GM12892 (cell line): ENCODE measurements at regions not wholly inside any gene's neighbourhood (a gene's known extent, or its start where the extent isn't known, plus 50 kb on each side); places are given as distances from the start of the nearest gene placed in this dataset.

ENCODE experiments used
- DNase-seq: peaks from one replicate; pipeline ENCODE4 v3.0.0; 2011; ENCODE audit not compliant: insufficient read length
- FAIRE-seq: peaks from 2 replicates; lab custom pipeline; 2011; peaks lifted over from hg19 to GRCh38; lab: Jason Lieb, UNC
- POLR2A ChIP-seq: IDR thresholded peaks from 2 replicates; pipeline ENCODE4 v1.6.1; 2011; ENCODE audit warnings: low read depth, low read length, control low read depth
- POLR2AphosphoS5 ChIP-seq: IDR thresholded peaks from 2 replicates; pipeline ENCODE4 v1.6.1; 2011; ENCODE audit warnings: low read depth, low read length, control low read depth
- TAF1 ChIP-seq: IDR thresholded peaks from 2 replicates; pipeline ENCODE4 v1.6.1; 2011; ENCODE audit warnings: low read depth, mild to moderate bottlenecking, control low read depth, low read length, borderline replicate concordance

- DNase-seq (no peak), FAIRE-seq (no peak)
- no peak for TF ChIP-seq POLR2AphosphoS5
- no peak for TF ChIP-seq POLR2A
- TF ChIP-seq TAF1 = no peak
Observed at GRCh38 chr14:38855513-38855912, 247.5 kb downstream of the SEC23A start.

DNA sequence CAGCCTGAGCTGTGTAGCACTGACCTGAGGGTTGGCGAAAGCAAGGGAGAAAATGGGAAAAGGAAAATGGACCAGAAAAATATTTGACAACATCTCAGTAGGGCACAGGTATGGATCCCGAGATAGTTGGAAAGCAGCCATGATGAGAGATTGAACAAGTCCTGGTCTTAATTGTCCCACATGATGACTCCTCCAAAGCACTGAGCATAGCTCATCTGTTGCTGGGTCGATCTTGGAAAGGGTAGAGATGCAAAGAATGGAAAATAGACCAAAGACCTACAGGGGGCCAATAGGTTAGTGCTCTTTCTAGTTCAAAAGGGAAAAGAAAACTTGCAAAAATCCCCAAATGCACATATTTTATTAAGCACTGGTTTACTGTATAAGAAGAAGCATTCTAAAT lies 251.9 kb downstream of the SEC23A start:
- DNase-seq (no peak), FAIRE-seq (no peak)
- TF ChIP-seq TAF1 (no peak), POLR2A (no peak), POLR2AphosphoS5 (no peak)

DNA sequence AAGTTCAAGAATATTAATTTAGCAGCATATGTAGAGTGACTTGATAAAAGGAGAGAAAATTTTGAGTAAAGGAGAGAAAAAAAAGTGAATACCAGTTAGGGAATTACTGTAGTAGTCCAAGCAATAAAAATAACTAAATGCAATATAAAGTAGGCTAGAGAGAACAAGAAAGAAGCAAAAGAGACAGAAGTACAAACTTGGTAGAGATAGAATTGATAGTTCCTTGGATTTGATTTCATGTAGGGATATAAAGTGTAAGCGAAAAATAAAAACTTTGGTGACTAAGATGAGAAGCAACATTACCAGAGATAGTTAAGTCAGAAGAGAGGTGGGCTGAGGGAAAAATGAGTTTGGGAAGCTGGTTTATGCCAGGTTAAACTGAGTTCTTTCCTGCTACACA lies 252.4 kb downstream of the SEC23A start:
- no peak for TF ChIP-seq TAF1
- DNase-seq = no peak
- no peak for FAIRE-seq

GRCh38 chr14:38848243-38848935 lies 254.6 kb downstream of the SEC23A start:
- TF ChIP-seq POLR2A = no peak
- no peak for TF ChIP-seq POLR2AphosphoS5
- TF ChIP-seq TAF1 = no peak
- DNase-seq (no peak), FAIRE-seq (no peak)

DNA sequence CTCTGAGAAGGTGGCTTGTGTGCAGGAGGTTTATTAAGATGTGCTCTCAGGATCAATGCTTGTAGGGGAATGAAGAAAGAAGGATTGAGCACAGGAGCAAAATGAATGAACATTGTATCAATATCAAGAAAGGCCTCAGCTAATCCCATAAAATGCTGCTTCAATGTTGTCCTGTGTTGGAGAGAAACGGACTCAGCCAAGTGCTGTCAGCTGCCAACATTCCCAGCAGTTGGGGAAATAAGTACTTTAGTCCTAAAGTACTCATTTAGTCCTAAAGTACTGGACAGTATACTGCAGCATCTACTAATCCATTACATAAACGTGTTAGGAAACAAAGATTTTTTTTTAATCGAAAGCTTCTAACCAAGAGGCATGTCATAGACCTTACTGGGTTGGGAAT lies 255.9 kb downstream of the SEC23A start:
- DNase-seq (no peak), FAIRE-seq (no peak)
- TF ChIP-seq POLR2A (no peak), TAF1 (no peak), POLR2AphosphoS5 (no peak)

GRCh38 chr14:38839694-38840365 lies 263.2 kb downstream of the SEC23A start:
- FAIRE-seq = no peak
- TF ChIP-seq POLR2A = no peak
- TF ChIP-seq TAF1 = no peak
- no peak for TF ChIP-seq POLR2AphosphoS5
- no peak for DNase-seq

DNA sequence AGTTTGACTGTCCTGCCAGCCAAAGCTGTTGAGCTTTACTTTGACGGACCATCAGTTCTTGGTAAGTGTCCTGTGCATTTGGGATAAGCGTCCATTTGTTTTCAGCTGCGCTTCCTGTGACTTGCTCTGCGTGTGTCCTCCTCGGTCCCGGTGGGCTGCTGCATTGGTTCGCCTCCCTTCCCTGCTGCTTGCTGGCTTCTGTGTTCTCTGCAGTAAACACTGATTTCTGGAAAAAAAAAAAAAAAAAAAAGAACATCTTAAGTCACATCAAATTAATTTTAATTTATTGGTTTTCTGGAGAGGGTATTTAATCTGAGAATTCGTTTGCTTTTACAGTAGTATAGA lies 264.1 kb downstream of the SEC23A start:
- FAIRE-seq = no peak
- DNase-seq = no peak
- no peak for TF ChIP-seq POLR2A
- no peak for TF ChIP-seq TAF1
- no peak for TF ChIP-seq POLR2AphosphoS5

GRCh38 chr14:38838049-38838978 lies 264.7 kb downstream of the SEC23A start:
- FAIRE-seq = no peak
- TF ChIP-seq TAF1 (no peak), POLR2AphosphoS5 (no peak), POLR2A (no peak)
- no peak for DNase-seq

GRCh38 chr14:38837343-38838048 lies 265.5 kb downstream of the SEC23A start:
- no peak for TF ChIP-seq POLR2AphosphoS5
- TF ChIP-seq TAF1 = no peak
- TF ChIP-seq POLR2A = no peak
- DNase-seq = no peak
- no peak for FAIRE-seq

- no peak for TF ChIP-seq TAF1
- no peak for TF ChIP-seq POLR2A
- no peak for TF ChIP-seq POLR2AphosphoS5
- FAIRE-seq = no peak
- DNase-seq = no peak
Observed at GRCh38 chr14:38836539-38836938, 266.5 kb downstream of the SEC23A start.

- TF ChIP-seq TAF1 (no peak), POLR2A (no peak), POLR2AphosphoS5 (no peak)
- FAIRE-seq (no peak), DNase-seq (no peak)
Observed at GRCh38 chr14:38835874-38836273, 267.2 kb downstream of the SEC23A start.
